HG03469 (cell line): ENCODE measurements at regions not wholly inside any gene's neighbourhood (a gene's known extent, or its start where the extent isn't known, plus 50 kb on each side); places are given as distances from the start of the nearest gene placed in this dataset.
A peak's percentile ranks its signal among the peaks of the same experiment; 100 is the strongest.

Experiments
- ATAC-seq: cut with Tn5 transposase; IDR thresholded peaks from one replicate; pipeline ENCODE4 v1.9.1; 2021; ENCODE audit warnings: mild to moderate bottlenecking, moderate library complexity, moderate number of reproducible peaks; ENCODE audit not compliant: unreplicated experiment

DNA sequence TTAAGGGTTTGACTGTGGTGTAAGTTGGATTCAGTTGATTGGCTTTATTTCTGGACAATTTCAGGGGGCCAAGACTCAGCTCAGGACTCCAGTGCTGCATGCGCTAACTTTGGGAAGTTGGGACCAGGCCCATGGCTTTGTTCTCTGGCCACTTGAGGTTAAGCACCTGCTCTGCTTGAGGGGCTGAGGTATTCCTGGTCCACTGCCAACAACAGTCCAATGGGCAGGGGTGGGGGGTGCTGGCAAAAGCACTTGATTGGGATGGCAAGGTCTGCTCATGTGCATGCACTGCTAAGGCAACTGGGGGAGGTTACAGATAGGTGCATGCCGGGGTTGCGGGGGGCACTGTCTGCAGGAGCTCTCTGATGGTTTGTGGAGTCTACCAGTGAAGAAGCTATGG lies 52.6 kb upstream of the ASB17 start:
- no peak for ATAC-seq

DNA sequence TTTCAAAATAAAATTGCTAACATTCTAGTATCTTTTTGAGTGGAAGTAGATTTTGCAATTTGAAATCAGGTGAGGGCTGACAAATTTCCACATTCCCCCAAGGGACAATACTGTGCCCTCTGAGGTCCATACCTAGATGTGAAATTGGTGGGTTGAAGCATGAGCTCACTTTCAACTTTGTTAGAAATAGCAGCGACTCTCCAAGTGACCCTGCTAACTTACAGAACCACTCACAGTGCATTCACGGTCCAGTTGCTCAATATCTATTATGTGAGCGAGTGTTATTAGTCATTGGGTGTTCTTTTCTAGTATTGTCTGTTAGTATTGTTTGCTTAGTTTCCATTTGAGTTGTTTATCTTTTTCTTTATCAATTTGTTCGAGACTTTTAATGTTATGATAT lies 53.6 kb upstream of the ASB17 start:
- ATAC-seq = peak; percentile 90

DNA sequence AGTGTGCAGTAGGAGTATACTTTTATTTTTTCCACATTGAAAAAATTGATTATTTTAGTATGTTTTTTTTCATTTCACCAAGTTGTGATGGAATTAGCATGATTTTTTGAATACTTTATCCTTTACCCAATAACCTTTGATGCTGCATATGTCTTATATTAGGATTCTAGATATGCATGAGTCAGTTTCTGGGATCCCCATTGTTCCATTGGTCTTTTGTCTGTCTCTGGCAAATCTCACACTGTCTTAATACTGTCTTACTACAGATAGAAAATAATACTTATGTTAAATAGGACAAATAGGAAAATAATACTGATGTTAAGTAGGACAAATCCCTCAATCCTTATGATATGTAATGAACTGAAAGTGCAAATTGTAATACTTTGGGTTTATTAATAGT lies 54.3 kb upstream of the ASB17 start:
- ATAC-seq = no peak

DNA sequence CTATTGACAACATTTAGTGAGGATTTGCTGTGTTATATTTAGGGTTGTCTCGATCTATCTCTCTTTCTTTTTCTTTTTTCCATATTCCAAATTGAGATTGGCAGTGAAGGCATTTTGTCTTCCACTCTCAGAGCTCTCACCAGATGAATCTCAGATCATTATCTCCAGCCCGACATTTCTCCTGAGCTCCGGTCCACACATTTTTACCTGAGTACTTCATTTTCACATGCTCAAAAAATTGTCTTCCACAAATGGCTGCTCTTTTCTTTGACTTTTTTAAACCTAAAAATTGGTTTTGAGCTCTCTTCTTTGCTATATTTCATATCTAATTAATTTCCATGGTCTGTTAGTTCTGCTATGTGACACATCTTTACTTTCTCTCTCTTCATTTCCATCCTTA lies 56.9 kb upstream of the ASB17 start:
- no peak for ATAC-seq

DNA sequence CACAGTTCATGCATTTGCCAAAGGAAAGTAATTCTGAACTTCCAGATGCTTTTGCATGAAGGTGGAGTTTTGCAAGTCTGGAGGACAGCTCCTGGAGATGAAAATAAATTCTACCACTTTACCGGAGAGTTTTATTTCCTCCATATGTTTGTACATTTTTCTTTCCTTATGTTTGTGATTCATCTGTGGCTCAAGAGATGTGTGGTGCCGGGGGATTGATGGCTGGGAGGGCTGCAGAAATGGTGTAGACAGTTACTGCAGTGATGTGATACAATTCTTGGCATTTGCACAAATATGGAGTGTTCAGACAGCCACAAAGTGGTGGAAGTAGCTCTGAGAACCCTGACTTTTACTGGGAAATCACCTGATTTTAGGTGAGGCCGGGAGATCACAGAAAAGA lies 58.5 kb upstream of the ASB17 start:
- no peak for ATAC-seq

DNA sequence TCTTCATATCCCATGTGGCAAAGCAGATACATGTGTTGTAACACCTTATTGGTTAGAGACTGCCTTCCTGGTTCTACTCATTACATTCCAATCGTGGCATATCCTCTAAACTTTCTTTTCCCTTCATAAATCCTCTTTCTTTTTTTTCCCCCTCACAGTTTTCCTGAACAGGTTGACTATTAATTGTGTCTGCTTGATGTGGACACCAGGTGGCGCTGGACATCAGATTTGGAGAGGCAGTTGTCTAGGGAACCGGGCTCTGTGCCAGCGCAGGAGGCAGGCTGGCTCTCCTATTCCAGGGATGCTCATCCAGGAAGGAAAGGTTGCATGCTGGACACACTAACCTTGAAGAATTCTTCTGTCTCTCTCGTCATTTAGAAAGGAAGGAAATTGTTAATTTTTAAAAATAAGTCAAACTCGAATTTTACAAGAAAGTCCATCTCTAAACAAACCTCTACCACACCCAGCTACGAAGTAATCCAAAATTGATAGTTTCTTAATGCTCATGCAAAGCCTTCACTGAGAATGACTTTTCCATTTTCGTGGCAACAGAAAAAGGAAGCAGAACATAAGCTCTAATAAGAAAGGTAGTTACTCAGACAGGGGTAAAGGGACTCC lies 59.4 kb upstream of the ASB17 start:
- peak; percentile 84 for ATAC-seq

DNA sequence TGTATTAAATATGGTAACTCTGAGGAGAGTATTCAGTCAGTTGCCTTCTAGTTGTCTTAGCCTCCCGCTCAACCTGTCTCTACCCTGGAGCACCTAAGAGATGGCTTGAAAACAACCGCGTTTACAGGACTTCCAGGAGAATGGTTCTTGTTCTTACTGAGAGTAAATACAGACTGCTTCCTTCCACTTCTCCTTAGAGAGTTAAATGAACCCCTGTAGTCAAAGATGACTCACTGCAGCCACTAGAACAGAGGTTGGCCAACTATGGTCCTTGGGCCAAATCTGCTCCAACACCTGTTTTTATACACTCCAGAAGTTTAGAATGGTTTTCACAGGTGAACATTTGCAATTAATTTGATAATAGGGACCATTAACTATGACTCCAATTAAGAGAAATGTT lies 60.1 kb upstream of the ASB17 start:
- no peak for ATAC-seq

DNA sequence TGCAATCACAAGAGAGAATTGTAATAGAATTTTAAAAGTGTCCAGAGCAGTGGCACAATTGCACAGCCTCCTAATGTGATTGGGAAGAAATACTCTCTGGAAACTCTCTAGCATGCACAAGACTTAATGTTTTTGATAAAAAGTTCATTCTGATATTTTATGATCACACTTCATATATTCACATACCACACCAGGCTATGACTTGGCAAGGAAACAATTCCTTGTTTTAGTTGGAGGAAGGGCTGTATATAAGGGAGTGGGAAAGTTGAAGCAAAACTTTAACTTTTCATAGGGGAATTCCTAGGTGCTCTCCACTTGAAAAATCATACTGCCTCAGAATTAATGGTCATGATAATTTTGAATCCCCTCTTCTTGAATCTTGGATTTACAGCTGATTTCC lies 61.5 kb upstream of the ASB17 start:
- ATAC-seq = no peak

DNA sequence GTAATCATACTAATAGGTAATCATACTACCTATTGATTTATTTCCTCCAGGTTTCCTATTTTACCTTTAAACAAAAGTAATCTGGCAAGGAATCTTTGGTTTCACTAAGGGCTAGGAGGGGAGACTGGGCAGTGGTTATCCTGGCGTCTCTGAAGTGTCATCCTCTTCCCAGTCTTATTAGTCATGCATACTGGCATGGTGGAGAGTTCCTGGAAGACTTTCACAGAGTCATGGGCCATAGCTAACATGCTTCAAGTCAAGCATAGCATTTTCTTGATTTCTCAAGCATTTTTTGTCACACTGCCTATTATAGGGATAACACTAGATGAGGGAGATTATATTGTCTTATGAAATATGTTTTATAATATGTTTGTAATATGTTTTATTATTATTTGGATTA lies 64.0 kb upstream of the ASB17 start:
- no peak for ATAC-seq

DNA sequence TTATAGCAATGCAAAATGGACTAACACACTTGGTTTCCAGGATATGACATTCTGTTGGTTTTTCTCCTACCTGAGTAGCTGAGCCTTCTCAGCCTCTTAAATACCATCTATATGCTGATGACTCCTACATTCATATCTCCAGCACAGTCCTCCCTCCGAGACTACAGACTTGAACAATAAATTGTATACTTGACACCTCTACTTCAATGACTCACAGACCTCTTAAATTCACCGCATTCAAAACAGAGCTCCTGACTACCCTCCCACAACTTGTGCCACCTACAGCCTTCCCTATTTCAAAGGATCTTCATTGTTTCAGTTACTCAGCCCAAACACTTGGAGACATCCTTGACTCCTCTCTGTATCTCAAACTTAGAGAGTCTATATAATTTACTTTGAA lies 66.8 kb upstream of the ASB17 start:
- ATAC-seq = no peak

DNA sequence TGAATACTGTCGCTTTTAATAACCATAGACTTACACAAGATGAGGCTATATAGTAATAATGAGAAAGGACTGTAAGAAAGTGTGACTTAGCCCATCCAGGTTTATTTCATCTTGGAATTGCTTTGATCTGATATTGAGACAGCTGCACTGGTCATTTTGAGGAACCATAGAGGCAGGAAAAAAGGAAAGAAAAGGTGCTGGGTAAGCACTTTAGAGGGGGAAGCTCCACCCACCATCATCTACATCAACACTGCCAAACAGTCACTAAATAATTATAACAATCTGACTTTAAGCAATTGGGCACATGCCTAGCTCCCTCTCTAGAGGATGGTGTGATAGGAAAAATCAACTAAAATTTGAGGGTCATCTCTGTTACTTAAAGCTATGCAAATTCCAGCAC lies 70.6 kb upstream of the ST6GALNAC3 start:
- no peak for ATAC-seq

DNA sequence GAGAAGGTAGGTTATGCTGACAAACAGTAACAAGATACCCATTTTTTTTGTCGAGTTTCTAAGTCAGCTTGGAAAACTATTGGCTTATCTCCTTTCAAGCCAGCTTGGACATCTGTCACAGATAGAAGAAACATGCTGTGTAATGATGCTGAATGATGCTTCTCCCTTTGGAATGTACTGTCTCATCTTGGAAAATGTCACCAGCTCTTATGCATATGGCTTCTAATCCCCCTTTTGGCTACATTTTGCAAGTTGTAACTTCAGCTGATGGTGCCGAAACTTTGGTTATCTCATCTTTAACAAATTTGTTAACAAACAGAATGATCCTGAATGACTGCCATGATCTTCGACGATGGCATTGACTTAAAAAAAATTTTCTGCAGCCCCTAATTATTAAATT lies 68.8 kb upstream of the ST6GALNAC3 start:
- ATAC-seq = no peak

DNA sequence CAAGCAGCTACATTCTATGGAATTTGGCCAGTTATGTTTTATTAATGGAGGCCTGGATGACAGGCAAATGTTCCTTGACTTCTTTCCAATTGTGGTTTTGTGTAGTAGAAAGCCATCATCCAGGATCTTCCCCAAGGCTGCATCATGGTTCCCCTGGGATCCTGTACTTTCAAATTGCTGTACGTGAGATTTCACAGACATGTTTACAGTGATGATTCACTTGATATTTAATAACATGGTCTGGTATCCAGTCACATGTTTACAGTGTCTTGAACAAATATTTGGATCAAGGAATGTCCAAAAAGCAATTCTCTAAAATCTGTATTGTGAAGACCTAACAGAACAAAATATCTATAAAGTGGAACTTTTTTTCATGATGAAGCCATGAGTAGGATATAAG lies 68.3 kb upstream of the ST6GALNAC3 start:
- no peak for ATAC-seq

DNA sequence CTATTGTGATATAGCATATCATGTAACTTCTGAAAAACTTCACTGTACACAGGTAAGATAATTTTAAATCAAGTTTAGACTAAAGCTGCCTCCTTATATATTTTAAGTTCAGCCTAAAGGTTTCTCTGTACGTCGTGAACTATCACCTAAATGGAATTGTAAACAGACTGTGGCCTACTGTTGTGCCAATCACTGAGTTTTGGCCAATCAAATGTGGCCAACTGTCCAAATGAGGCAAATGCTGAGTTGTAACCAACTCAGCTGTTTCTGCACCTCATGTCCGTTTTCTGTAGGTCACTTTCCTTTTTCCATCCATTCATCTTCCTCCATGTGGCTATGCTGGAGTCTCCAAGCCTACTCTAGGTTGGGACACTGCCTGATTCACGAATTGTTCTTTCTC lies 63.7 kb upstream of the ST6GALNAC3 start:
- no peak for ATAC-seq

DNA sequence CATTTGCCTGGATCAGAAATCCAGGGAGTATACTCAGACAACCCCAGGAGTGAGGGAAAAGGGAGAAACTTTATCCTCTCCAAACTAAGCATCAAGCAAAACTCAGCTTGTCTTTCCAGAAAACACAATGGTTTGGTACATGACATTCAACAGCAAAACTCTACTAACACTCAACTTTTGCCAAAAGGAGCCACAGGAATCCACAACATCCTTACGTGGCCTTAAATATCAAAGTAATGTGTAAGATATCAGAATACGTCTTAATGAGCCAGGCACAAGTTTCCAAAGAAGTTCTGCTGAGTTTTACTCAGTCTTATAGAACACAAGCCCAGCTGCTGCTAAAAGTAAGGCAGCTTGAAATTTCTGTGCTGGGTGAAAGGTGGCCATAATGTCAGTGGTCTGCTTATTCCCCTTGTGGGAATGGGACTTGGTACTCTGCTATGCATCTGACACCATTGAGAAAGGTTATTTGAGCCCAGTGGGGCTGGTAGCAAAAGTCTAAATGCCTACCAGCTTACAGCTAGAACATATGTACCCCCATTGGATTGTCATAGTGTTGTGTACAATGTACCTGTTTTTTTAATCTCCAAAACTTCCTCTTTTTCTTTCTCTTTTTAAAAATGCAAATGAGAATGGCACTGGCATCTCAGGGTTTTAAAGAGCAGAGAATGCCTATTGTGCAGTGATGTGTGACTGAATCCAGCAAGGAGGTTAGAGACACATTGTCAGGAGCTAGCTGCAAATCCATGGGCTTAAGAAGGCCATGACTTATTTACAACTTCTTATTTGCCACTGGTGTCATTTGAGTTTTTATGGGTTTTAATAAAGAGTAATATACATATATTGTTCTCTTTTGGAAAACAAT lies 62.0 kb upstream of the ST6GALNAC3 start:
- ATAC-seq = no peak

DNA sequence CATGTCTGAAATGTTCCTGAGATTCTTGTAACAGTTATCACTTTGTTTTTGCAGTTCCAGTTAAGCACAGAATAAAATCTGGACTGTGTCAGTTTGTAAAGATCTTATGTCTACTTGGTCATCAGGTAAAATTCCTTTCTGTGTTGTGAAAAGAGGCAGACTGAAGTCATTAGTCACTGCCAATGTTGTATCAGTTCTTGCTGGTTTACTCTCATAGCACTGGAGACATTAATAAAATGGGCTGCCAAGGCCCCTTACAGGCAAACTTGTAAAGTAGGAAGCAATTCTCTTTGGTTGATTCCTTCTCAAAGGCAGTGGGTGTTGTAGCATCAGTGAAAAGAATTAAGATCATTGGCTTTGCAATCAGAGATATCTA lies 61.4 kb upstream of the ST6GALNAC3 start:
- no peak for ATAC-seq

DNA sequence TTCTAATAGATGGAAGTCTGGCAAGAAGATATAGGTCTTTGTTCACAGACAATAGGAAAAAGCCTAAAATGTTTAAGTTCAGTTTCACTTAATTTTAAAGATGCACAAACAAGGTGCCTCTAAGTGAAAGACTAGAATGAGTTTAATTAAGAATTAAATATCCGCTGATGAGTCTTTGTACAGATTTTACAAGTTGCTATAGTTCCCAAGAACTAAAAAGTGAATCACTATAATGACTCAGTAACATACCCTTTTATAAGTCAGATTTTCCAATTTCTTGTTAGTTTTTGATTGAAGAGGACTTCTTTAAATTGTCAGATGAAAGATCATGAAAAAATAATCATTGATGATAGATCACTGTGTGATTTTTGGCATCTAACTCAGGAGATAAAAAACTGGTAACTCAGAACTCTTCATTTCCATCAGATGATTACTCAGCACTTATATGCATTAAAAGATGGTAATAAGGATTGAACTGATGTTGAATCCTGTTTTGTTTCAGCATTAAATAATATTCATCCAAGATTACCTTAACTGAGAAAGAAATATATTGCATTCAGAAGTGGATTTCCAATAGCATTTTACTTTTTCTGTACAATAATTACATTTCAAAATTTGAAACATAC lies 59.0 kb upstream of the ST6GALNAC3 start:
- ATAC-seq = no peak

DNA sequence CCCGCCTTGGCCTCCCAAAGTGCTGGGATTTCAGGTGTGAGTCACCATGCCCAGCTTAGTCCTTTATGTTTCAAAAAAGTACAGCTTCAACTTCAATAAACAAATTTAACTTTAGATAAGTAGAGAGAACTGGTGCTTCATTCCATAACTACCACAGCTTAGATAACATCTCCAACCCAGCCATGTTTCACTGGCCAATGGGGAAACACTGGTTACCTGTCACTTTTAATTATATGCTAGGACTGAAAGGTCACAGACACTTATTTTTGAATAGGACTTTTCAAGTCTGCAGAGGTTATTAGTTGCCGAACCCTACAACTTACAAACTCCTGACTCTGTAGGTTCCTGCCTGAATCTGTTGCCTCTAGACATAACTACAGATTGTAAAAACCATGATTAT lies 56.5 kb upstream of the ST6GALNAC3 start:
- ATAC-seq = no peak

DNA sequence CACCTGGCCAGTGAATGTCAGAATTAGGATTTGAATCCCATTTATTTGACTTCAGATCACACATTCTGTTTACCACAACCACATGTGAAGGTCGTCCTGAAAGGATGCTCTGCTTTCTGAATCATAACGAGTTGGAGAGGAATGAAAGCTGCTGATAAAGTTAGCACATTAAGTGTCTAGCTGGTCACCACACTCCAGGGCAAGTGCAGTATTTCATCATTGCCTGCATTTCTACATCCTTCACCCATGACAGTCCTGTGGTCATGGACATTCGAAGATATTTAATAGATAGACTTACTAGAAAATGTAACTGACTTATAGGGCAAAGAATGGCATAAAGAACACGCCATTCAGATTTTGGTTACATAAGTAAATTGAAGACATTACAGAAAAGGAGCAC lies 52.7 kb upstream of the ST6GALNAC3 start:
- no peak for ATAC-seq

DNA sequence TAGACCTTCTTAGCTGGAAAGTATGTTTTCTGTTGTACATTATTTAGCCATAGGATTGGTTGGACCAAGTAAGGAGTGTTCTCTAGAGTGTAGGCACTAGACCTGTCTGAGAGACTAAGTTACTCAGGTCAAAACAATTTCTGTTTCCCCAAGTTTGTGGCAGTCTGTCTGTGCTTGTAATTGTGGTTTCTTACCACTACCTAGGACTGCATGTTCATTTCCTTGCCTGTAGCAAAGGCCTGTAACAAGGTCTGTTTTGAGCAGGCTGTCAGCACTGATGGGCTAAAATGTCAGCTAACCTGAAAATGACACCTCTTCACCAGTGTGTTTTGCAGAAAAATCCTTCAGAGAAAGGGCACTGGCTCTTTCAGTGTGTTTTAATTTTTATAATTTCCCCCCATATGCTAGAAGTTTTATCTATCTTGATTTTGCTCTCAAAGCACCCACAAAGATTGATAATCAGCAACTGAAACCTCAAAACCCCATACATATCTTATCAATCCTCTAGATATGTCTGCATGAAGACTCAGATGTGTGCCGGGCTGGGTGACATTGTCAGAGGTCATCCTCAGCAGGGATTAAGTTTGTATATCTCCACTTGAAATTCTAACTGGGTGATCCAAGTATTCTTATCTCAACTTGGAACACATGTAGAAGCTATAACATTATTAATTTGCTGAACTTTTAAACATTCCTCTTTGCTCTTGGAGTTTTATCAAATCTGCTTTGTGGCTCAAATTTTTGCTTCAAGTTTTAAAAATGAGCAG lies 50.7 kb upstream of the ST6GALNAC3 start:
- ATAC-seq = no peak
